Colon (tissue), 2 donors: ENCODE measurements at regions not wholly inside any gene's neighbourhood (a gene's known extent, or its start where the extent isn't known, plus 50 kb on each side); places are given as distances from the start of the nearest gene placed in this dataset.

ENCODE experiments used
- FAIRE-seq: peaks from 2 replicates; lab custom pipeline; 2012; peaks lifted over from hg19 to GRCh38; lab: Jason Lieb, UNC
- donor health status: control.
- donor health status: control.

GRCh38 chr6:10048370-10049297 lies 366.2 kb downstream of the TFAP2A start:
- no peak for FAIRE-seq

GRCh38 chr6:10042280-10042679 lies 372.6 kb downstream of the TFAP2A start:
- FAIRE-seq: no peak

GRCh38 chr6:10033223-10033829 lies 381.5 kb downstream of the TFAP2A start:
- no peak for FAIRE-seq

GRCh38 chr6:10031617-10032016 lies 383.3 kb downstream of the TFAP2A start:
- no peak for FAIRE-seq

GRCh38 chr6:10030942-10031537 lies 383.8 kb downstream of the TFAP2A start:
- FAIRE-seq: no peak

GRCh38 chr6:10028222-10028621 lies 386.7 kb downstream of the TFAP2A start:
- FAIRE-seq: no peak

- no peak for FAIRE-seq
Measured at GRCh38 chr6:10019851-10020250, 395.0 kb downstream of the TFAP2A start.

GRCh38 chr6:10014557-10014956 lies 400.3 kb downstream of the TFAP2A start:
- no peak for FAIRE-seq

- no peak for FAIRE-seq
Measured at GRCh38 chr6:10000551-10000950, 414.3 kb downstream of the TFAP2A start.

- no peak for FAIRE-seq
Measured at GRCh38 chr6:9999796-10000195, 415.1 kb downstream of the TFAP2A start.

GRCh38 chr6:9986273-9986672 lies 428.6 kb downstream of the TFAP2A start:
- no peak for FAIRE-seq

GRCh38 chr6:9985481-9985880 lies 429.4 kb downstream of the TFAP2A start:
- FAIRE-seq: no peak

GRCh38 chr6:9984607-9985006 lies 430.3 kb downstream of the TFAP2A start:
- no peak for FAIRE-seq

GRCh38 chr6:9983168-9983567 lies 431.7 kb downstream of the TFAP2A start:
- no peak for FAIRE-seq

- FAIRE-seq: no peak
Measured at GRCh38 chr6:9982215-9982614, 432.7 kb downstream of the TFAP2A start.

GRCh38 chr6:9979996-9980395 lies 434.9 kb downstream of the TFAP2A start:
- no peak for FAIRE-seq

- no peak for FAIRE-seq
Measured at GRCh38 chr6:9978480-9978879, 436.4 kb downstream of the TFAP2A start.

- no peak for FAIRE-seq
Measured at GRCh38 chr6:9977411-9977810, 437.5 kb downstream of the TFAP2A start.

GRCh38 chr6:9961646-9962045 lies 453.2 kb downstream of the TFAP2A start:
- FAIRE-seq: no peak

- FAIRE-seq: no peak
Measured at GRCh38 chr6:9957215-9957759, 457.6 kb downstream of the TFAP2A start.

GRCh38 chr6:9948678-9949077 lies 466.2 kb downstream of the TFAP2A start:
- no peak for FAIRE-seq

GRCh38 chr6:9943986-9944385 lies 470.9 kb downstream of the TFAP2A start:
- FAIRE-seq: no peak

- no peak for FAIRE-seq
Measured at GRCh38 chr6:9943026-9943425, 471.8 kb downstream of the TFAP2A start.
